ENCODE measurements at regions not wholly inside any gene's neighbourhood (a gene's known extent, or its start where the extent isn't known, plus 50 kb on each side); places are given as distances from the start of the nearest gene placed in this dataset.

DNA sequence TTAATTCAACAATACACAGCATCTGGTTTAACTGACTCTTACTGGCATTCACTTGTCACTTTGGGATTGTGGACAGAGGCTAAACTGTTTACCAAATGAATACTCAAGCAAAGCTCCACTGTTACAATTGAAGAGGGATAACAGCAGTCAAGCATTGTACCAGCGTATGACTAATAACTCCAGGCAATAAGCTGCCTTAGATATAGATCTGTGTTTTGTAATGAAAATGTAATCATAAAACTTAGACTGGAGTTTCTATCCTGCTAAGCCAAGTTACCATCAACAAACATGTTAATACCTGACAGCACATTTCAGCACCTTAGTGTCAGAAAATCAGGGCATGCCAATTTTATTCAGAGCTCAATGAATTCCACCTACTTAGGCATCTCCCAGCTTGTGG, 889.5 kb downstream of the EPHA4 start:
- TF ChIP-seq, protein P1, sequence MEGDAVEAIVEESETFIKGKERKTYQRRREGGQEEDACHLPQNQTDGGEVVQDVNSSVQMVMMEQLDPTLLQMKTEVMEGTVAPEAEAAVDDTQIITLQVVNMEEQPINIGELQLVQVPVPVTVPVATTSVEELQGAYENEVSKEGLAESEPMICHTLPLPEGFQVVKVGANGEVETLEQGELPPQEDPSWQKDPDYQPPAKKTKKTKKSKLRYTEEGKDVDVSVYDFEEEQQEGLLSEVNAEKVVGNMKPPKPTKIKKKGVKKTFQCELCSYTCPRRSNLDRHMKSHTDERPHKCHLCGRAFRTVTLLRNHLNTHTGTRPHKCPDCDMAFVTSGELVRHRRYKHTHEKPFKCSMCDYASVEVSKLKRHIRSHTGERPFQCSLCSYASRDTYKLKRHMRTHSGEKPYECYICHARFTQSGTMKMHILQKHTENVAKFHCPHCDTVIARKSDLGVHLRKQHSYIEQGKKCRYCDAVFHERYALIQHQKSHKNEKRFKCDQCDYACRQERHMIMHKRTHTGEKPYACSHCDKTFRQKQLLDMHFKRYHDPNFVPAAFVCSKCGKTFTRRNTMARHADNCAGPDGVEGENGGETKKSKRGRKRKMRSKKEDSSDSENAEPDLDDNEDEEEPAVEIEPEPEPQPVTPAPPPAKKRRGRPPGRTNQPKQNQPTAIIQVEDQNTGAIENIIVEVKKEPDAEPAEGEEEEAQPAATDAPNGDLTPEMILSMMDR (IDR thresholded peaks at IDR 0.05; ENCODE audit: poor library complexity), result no peak
- TF ChIP-seq EZH2 (IDR thresholded peaks at IDR 0.05; ENCODE audit: borderline replicate concordance), result no peak

All from hepatocyte (in vitro differentiated cells).